GM12892 (cell line): ENCODE measurements at regions not wholly inside any gene's neighbourhood (a gene's known extent, or its start where the extent isn't known, plus 50 kb on each side); places are given as distances from the start of the nearest gene placed in this dataset.
"Not testable (repeated sequence)": the region's sequence is repeated elsewhere in the genome, so short reads cannot be mapped to it uniquely, and the experiment has no call there.

Experiments
- DNase-seq: peaks from one replicate; pipeline ENCODE4 v3.0.0; 2011; ENCODE audit not compliant: insufficient read length
- FAIRE-seq: peaks from 2 replicates; lab custom pipeline; 2011; peaks lifted over from hg19 to GRCh38; lab: Jason Lieb, UNC
- POLR2A ChIP-seq: IDR thresholded peaks from 2 replicates; pipeline ENCODE4 v1.6.1; 2011; ENCODE audit warnings: low read depth, low read length, control low read depth
- POLR2AphosphoS5 ChIP-seq: IDR thresholded peaks from 2 replicates; pipeline ENCODE4 v1.6.1; 2011; ENCODE audit warnings: low read depth, low read length, control low read depth
- TAF1 ChIP-seq: IDR thresholded peaks from 2 replicates; pipeline ENCODE4 v1.6.1; 2011; ENCODE audit warnings: low read depth, mild to moderate bottlenecking, control low read depth, low read length, borderline replicate concordance

GRCh38 chr12:13546231-13546630 lies 349.7 kb downstream of the EMP1 start:
- FAIRE-seq (no peak), DNase-seq (no peak)
- no peak for TF ChIP-seq POLR2A
- no peak for TF ChIP-seq POLR2AphosphoS5
- no peak for TF ChIP-seq TAF1

- no peak for FAIRE-seq
- no peak for TF ChIP-seq POLR2AphosphoS5
- TF ChIP-seq POLR2A = no peak
- no peak for TF ChIP-seq TAF1
- DNase-seq = no peak
These were observed 342.5 kb downstream of the EMP1 start for GRCh38 chr12:13539051-13539450.

- TF ChIP-seq POLR2AphosphoS5 (no peak), POLR2A (no peak), TAF1 (no peak)
- no peak for FAIRE-seq
These were observed 341.6 kb downstream of the EMP1 start for GRCh38 chr12:13538136-13538535.

GRCh38 chr12:13537623-13538022 lies 341.1 kb downstream of the EMP1 start:
- peak; percentile 69 for FAIRE-seq
- DNase-seq = no peak
- TF ChIP-seq TAF1 = no peak
- TF ChIP-seq POLR2AphosphoS5 = no peak
- no peak for TF ChIP-seq POLR2A

More at GRCh38 chr12:13538136-13538535, 341.6 kb downstream of the EMP1 start:
- no peak for DNase-seq

DNA sequence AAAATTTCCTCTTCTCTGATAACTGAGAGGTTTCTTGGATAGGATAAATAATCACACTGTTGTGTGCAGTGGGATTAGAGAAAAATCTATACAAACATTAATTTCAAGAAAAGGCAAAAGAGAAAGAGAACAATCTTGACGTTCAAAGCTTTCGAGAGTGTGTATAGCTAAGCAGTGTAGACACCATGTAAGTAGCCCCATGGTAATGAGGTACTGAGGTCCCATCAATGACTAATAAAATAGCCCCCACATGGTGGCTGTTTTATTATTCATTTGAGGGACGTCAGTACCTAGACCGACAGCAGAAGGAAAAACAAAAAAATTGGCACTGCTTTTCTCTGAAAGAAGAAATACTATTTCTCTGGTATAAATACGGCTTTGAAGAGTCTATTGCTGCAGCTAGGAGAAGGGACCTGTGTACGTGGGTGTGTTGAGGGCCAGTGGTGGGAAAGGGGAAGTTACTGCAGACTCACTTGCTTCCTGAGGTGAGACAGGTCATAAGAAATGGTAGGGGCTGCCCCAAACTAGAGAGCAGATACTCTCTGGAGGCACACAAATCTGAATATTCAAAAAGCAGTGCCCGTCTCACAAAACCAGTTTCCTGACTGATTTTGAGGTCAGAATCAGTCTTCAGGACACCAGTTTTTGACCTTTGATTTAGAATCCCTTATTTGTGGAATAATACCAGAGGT lies 339.8 kb downstream of the EMP1 start:
- FAIRE-seq (peak; percentile 86), DNase-seq (peak; percentile 19)
- no peak for TF ChIP-seq POLR2A
- TF ChIP-seq TAF1 = no peak
- TF ChIP-seq POLR2AphosphoS5 = no peak

- FAIRE-seq (no peak), DNase-seq (no peak)
- TF ChIP-seq POLR2A (no peak), POLR2AphosphoS5 (no peak), TAF1 (no peak)
These were observed 338.3 kb downstream of the EMP1 start for GRCh38 chr12:13534645-13535398.

DNA sequence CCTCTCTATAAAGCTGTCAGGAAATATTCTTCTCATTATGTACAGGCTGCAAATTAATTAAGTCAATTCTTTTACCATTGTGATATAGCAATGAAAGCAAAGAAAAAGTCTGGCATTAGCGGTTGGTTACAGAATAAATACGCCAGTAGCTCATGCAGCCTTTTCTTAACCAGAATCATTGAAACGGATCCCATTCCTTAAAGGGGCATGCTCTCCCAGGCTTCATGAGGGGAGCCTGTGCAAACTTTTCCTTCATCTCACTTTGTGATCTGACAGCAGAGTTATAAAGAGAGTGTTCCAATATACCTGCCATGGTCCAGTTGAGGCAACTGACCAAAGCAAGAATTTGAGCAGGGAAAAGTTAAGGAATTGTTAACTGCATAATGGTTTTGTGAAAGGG lies 337.7 kb downstream of the EMP1 start:
- DNase-seq (no peak), FAIRE-seq (peak; percentile 33)
- TF ChIP-seq POLR2A = no peak
- TF ChIP-seq POLR2AphosphoS5 = no peak
- no peak for TF ChIP-seq TAF1

DNA sequence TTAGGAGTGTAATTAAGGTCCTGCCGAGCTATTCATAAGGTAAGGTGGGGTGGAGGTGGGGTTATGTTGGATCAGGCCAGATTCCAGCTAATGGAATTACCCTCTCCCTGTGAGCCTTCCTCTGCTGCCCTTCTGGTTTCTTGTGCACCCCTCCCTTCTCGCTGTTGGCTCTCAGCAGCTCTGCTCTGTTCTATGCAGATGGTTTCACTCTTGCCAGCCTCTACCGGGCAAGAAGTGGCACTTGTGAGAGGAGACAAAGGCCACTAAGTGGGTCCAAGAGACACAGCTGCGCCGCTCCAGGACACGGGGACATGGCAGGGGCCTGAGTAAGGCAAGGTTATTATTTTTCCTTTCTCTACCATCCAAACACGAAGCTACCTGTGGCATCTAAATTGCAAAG lies 334.4 kb downstream of the EMP1 start:
- TF ChIP-seq TAF1 = no peak
- FAIRE-seq (no peak), DNase-seq (no peak)

- FAIRE-seq, DNase-seq: not testable (repeated sequence)
These were observed 329.8 kb downstream of the EMP1 start for GRCh38 chr12:13526185-13526921.

DNA sequence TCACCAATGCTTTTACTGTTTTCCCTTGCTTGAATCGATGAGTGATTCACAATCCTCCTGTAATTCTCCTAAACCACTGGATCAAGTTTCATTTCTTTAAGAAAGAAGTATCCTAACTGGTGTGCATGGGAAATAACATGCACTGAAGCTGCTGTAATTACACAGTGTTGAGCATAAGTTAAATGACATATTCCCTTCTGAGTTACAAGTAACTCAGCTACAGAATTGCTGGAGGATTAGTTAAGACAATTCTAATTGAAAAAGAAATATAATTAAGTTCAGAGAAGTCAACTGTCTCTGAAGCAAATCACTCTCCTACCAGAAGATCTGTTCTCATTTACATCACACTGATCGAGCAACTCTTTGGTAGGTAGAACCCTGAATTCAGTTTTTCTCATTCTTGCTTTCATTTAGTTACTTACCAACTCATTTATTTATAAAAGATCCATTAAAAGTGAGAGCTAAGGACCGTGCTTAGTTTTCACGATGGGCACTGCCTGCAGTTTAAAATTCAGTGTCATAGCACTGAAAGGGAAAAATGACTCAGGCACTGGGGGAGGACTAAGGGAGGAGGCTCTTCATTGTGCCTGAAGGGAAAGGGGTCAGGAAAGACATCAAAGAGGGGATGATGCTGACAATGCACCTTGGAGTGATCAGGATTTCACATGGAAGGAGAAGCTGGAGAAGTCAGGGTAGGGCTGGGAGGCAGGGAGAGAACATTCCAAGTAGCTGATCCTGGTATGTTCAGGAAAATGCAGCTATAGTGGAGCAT lies 327.2 kb downstream of the EMP1 start:
- DNase-seq (no peak), FAIRE-seq (no peak)
- TF ChIP-seq POLR2A (no peak), POLR2AphosphoS5 (no peak), TAF1 (no peak)

DNA sequence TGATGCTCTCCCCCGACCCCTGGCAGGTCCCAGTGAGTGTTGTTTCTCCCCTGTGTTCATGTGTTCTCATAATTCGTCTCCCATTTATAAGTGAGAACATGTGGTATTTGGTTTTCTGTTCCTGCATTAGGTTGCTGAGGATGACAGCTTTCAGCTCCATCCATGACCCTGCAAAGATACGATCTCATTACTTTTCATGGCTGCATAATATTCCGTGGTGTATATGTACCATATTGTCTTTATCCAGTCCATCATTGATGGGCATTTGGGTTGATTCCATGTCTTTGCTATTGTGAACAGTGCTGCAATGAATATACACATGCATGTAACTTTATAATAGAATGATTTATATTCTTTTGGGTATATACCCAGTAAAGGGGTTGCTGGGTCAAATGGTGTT lies 321.5 kb downstream of the EMP1 start:
- FAIRE-seq, DNase-seq: not testable (repeated sequence)

- FAIRE-seq (no peak), DNase-seq (no peak)
- TF ChIP-seq POLR2AphosphoS5 (no peak), POLR2A (no peak), TAF1 (no peak)
These were observed 313.2 kb downstream of the EMP1 start for GRCh38 chr12:13509740-13510139.
